ENCODE measurements at regions not wholly inside any gene's neighbourhood (a gene's known extent, or its start where the extent isn't known, plus 50 kb on each side); places are given as distances from the start of the nearest gene placed in this dataset.

GRCh38 chr5:175281714-175282113, 162.3 kb downstream of the DRD1 start:
- TF ChIP-seq POLR2A (IDR thresholded peaks at IDR 0.05) (no peak), CTCF (IDR thresholded peaks at IDR 0.05) (no peak), POLR2AphosphoS5 (IDR thresholded peaks at IDR 0.05) (no peak), EP300 (IDR thresholded peaks at IDR 0.05) (no peak)
